A549 (cell line): ENCODE measurements at regions not wholly inside any gene's neighbourhood (a gene's known extent, or its start where the extent isn't known, plus 50 kb on each side); places are given as distances from the start of the nearest gene placed in this dataset.

Source experiments
- ATAC-seq, 2 experiments: fragments of 200-7000 bp in 1 of 2; fragments of >200 bp in 1 of 2; cut with Nextera tagmentation in 1 of 2; cut with Tn5 transposase in 1 of 2; 3 replicates each; pipeline versions ENCODE4 v1.8.0 to v1.9.1; 2018 to 2020; ENCODE audit warnings: mild to moderate bottlenecking in 1 of 2, moderate library complexity in 1 of 2
- CTCF ChIA-PET: fragments of 300-600 bp; sonication (Branson Sonifier 250); formaldehyde crosslinking; extraction: SDS; loops from one replicate; lab custom pipeline; 2021; ENCODE audit warnings: antibody characterized with exemption, inconsistent platforms; lab: Yijun Ruan, JAX
- POLR2A ChIA-PET: fragments of 350-600 bp; formaldehyde crosslinking; extraction: SDS; loops from one replicate; lab custom pipeline; 2021; ENCODE audit warnings: antibody characterized with exemption, inconsistent platforms; lab: Yijun Ruan, JAX
- DNase-seq, 2 experiments: peaks; one replicate each; pipeline versions ENCODE4 v3.0.0 to v3.0.0-alpha.2; 2011 to 2016; ENCODE audit warnings: low read depth in 1 of 2, low spot score in 1 of 2
- FAIRE-seq: peaks from 2 replicates; lab custom pipeline; 2011; peaks lifted over from hg19 to GRCh38; lab: Jason Lieb, UNC
- H3K27ac ChIP-seq, 2 experiments: fragments of >200 bp; sonication (Bioruptor Twin); formaldehyde crosslinking; 3 replicates each; pipeline ENCODE4 v1.5.1; 2016 to 2017
- H3K4me1 ChIP-seq: fragments of >200 bp; sonication (Bioruptor Twin); formaldehyde crosslinking; 3 replicates; pipeline ENCODE4 v1.6.1; 2016
- H3K4me2 ChIP-seq: fragments of >200 bp; sonication (Bioruptor Twin); formaldehyde crosslinking; 3 replicates; pipeline ENCODE4 v1.6.1; 2016
- H3K4me3 ChIP-seq: fragments of >200 bp; sonication (Bioruptor Twin); formaldehyde crosslinking; 3 replicates; pipeline ENCODE4 v1.5.1; 2016
- H3K9me3 ChIP-seq: fragments of >200 bp; sonication (Bioruptor Twin); formaldehyde crosslinking; 3 replicates; pipeline ENCODE4 v1.6.1; 2016
- BHLHE40 ChIP-seq: IDR thresholded peaks from 2 replicates; pipeline ENCODE4 v1.6.1; 2012; ENCODE audit warnings: low read depth, low read length, inconsistent platforms
- CBX2 ChIP-seq: fragments of 200-600 bp; sonication (generic); IDR thresholded peaks from 2 replicates; pipeline ENCODE4 v1.6.1; 2016; ENCODE audit warnings: low read depth, mild to moderate bottlenecking, borderline replicate concordance
- CBX8 ChIP-seq: fragments of 200-600 bp; sonication (generic); IDR thresholded peaks from 2 replicates; pipeline ENCODE4 v1.6.1; 2016
- CEBPB ChIP-seq, 2 experiments: fragments of >200 bp in 1 of 2; sonication (Bioruptor Twin) in 1 of 2; formaldehyde crosslinking in 1 of 2; IDR thresholded peaks; 2 replicates each; pipeline ENCODE4 v1.6.1; 2012 to 2016
- CHD2 ChIP-seq: fragments of 150-350 bp; IDR thresholded peaks from 2 replicates; pipeline ENCODE4 v1.6.1; 2014; ENCODE audit warnings: low read length; ENCODE audit not compliant: partially characterized antibody
- EHMT2 ChIP-seq: fragments of 200-600 bp; sonication (generic); IDR thresholded peaks from 2 replicates; pipeline ENCODE4 v1.6.1; 2016; ENCODE audit warnings: antibody characterized with exemption, low read depth, mild to moderate bottlenecking, moderate library complexity
- FOSL2 ChIP-seq, 2 experiments: fragments of 450-650 bp in 1 of 2; fragments of >200 bp in 1 of 2; sonication (Bioruptor Twin) in 1 of 2; formaldehyde crosslinking; IDR thresholded peaks; 2 replicates each; pipeline versions ENCODE4 v1.5.0 to v1.6.1; 2016 to 2020; ENCODE audit warnings: mild to moderate bottlenecking in 1 of 2, moderate library complexity in 1 of 2
- FOXS1 ChIP-seq: fragments of 250-450 bp; sonication (Bioruptor Pico); IDR thresholded peaks from 2 replicates; pipeline ENCODE4 v1.5.0; 2020; ENCODE audit warnings: mild to moderate bottlenecking, moderate library complexity
- GATA3 ChIP-seq: IDR thresholded peaks from 2 replicates; pipeline ENCODE4 v1.6.1; 2012; ENCODE audit warnings: borderline replicate concordance
- JUN ChIP-seq, 2 experiments: fragments of >200 bp; sonication (Bioruptor Twin); formaldehyde crosslinking; IDR thresholded peaks; 2 replicates in 1 of 2; 3 replicates in 1 of 2; pipeline ENCODE4 v1.6.1; 2016 to 2017
- JUNB ChIP-seq: fragments of >200 bp; sonication (Bioruptor Twin); formaldehyde crosslinking; IDR thresholded peaks from 2 replicates; pipeline ENCODE4 v1.6.1; 2016
- KDM5A ChIP-seq: fragments of 200-600 bp; sonication (generic); IDR thresholded peaks from 2 replicates; pipeline ENCODE4 v1.6.1; 2016; ENCODE audit warnings: antibody characterized with exemption, mild to moderate bottlenecking
- MAFK ChIP-seq: fragments of 450-650 bp; IDR thresholded peaks from 2 replicates; pipeline ENCODE4 v1.6.1; 2014; ENCODE audit not compliant: partially characterized antibody
- MAZ ChIP-seq: fragments of 150-350 bp; IDR thresholded peaks from 2 replicates; pipeline ENCODE4 v1.6.1; 2014; ENCODE audit warnings: antibody characterized with exemption, low read depth, low read length, borderline replicate concordance
- NPAS2 ChIP-seq: fragments of 250-450 bp; sonication (Bioruptor Pico); IDR thresholded peaks from 2 replicates; pipeline ENCODE4 v1.8.0; 2022; ENCODE audit warnings: mild to moderate bottlenecking, moderate library complexity, borderline replicate concordance
- NR3C1 ChIP-seq: fragments of >200 bp; sonication (Bioruptor Twin); formaldehyde crosslinking; IDR thresholded peaks from 3 replicates; pipeline ENCODE4 v1.6.1; 2017
- PHF8 ChIP-seq: fragments of 200-600 bp; sonication (generic); IDR thresholded peaks from 2 replicates; pipeline ENCODE4 v1.6.1; 2016; ENCODE audit warnings: low read depth, mild to moderate bottlenecking, antibody characterized with exemption, moderate library complexity, borderline replicate concordance
- RCOR1 ChIP-seq: fragments of 150-350 bp; IDR thresholded peaks from 2 replicates; pipeline ENCODE4 v1.6.1; 2014; ENCODE audit warnings: antibody characterized with exemption, low read length, low read depth
- TFCP2L1 ChIP-seq: fragments of 250-450 bp; sonication (Bioruptor Pico); IDR thresholded peaks from 2 replicates; pipeline ENCODE4 v1.5.0; 2021; ENCODE audit warnings: mild to moderate bottlenecking
- TP53 ChIP-seq: fragments of 250-450 bp; sonication (Bioruptor Pico); IDR thresholded peaks from 2 replicates; pipeline ENCODE4 v1.5.0; 2021; ENCODE audit warnings: mild to moderate bottlenecking, moderate library complexity
- ZFP36 ChIP-seq: fragments of 450-650 bp; IDR thresholded peaks from 2 replicates; pipeline ENCODE4 v1.6.1; 2014; ENCODE audit warnings: borderline replicate concordance; ENCODE audit not compliant: partially characterized antibody
- ZNF302 ChIP-seq: fragments of 250-450 bp; sonication (Bioruptor Pico); IDR thresholded peaks from 2 replicates; pipeline ENCODE4 v1.9.0; 2021; ENCODE audit warnings: inconsistent platforms, mild to moderate bottlenecking, moderate library complexity
- ZSCAN20 ChIP-seq: fragments of 250-450 bp; sonication (Bioruptor Pico); IDR thresholded peaks from 2 replicates; pipeline ENCODE4 v1.8.0; 2022; ENCODE audit warnings: mild to moderate bottlenecking, moderate library complexity
- WGBS: methylation state at CpG from one replicate; pipeline ENCODE4 v1.1.6; 2017; ENCODE audit errors: missing lambda C conversion rate; 5-methylcytosine and 5-hydroxymethylcytosine counted together
- TF ChIP-seq, protein P1 (sequence below): IDR thresholded peaks from 2 replicates; pipeline ENCODE4 v1.6.1; 2012
- TF ChIP-seq, protein P2 (sequence below): fragments of 150-350 bp; IDR thresholded peaks from 2 replicates; pipeline ENCODE4 v1.6.1; 2014; ENCODE audit warnings: low read depth, mild to moderate bottlenecking, low read length
- TF ChIP-seq, protein P3 (sequence below): fragments of >200 bp; sonication (Bioruptor Twin); formaldehyde crosslinking; IDR thresholded peaks from 2 replicates; pipeline ENCODE4 v1.6.1; 2016
- TF ChIP-seq, protein P4 (sequence below): fragments of 250-450 bp; sonication (Bioruptor Pico); IDR thresholded peaks from 2 replicates; pipeline ENCODE4 v1.5.0; 2020; ENCODE audit warnings: low read depth, mild to moderate bottlenecking, moderate library complexity
- TF ChIP-seq, protein P5 (sequence below): fragments of 250-450 bp; sonication (Bioruptor Pico); IDR thresholded peaks from 2 replicates; pipeline ENCODE4 v1.5.0; 2021; ENCODE audit warnings: mild to moderate bottlenecking, moderate library complexity, borderline replicate concordance
- TF ChIP-seq, protein P6 (sequence below): fragments of 200-600 bp; sonication (generic); IDR thresholded peaks from 2 replicates; pipeline ENCODE4 v1.6.1; 2016; ENCODE audit warnings: antibody characterized with exemption, mild to moderate bottlenecking, moderate library complexity

DNA sequence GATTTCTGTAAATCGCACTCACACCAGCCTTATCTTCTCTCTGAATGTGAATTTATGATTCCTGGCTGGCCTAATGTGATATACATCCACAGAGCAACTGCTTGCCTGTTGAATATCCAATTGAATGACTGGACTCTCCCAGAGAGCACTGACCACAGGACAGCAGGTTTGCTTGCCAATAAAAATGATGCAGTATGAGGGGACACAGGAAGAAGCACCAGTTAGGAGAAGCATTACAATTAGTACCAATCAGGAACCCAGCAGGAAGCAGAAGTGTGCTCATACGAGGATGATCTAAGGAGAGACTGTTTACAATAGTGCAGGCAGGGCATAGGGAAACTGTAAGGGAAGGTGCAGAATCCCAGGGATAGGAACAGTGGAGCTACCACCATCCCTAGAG is 127.2 kb upstream of the ZNF366 start:
- no peak for FAIRE-seq
- CTCF ChIA-PET, result interaction anchor here (0.7 kb wide), 1 partner anchor 75 kb away, joined by 3 read pairs; no protein-coding TSS in a partner anchor
- WGBS, result 63% methylated on average over 2 of the region's 2 CpGs

DNA sequence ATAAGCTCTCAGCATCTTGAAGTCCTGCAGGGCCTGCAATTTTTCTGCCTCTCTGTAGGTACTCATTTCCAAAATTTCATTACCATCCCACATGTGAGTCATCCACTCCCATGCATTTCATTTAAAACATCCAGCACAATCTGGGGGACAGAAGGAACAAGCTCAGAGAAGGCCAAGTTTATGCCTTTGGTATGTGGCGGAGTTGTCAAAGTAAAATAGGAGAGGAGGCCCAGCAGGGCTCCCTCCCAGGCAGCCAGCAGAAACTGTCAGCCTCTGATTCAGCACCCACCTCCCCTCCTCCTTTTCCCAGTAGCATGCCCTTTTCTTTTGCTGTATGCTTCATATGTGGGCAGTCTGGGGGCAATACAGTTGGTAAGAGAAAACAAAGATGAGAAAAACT is 126.4 kb upstream of the ZNF366 start:
- Histone ChIP-seq H3K9me3 (no peaks in the 10 kb centered on the region), H3K4me2 (no peak overlapping the region), H3K4me1 (peaks cover 5% of the 10 kb centered on the region; the same call in 2 of the 3 replicates), H3K27ac (no peak overlapping the region), H3K4me3 (no peak overlapping the region)
- TF ChIP-seq, protein P1, sequence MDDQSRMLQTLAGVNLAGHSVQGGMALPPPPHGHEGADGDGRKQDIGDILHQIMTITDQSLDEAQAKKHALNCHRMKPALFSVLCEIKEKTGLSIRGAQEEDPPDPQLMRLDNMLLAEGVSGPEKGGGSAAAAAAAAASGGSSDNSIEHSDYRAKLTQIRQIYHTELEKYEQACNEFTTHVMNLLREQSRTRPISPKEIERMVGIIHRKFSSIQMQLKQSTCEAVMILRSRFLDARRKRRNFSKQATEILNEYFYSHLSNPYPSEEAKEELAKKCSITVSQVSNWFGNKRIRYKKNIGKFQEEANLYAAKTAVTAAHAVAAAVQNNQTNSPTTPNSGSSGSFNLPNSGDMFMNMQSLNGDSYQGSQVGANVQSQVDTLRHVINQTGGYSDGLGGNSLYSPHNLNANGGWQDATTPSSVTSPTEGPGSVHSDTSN, result no peak
- TF ChIP-seq FOXS1 (CRISPR knock-in tag) (no peak), TP53 (CRISPR knock-in tag) (no peak), NPAS2 (CRISPR knock-in tag) (no peak), EHMT2 (no peak), ZFP36 (no peak), JUN (IDR thresholded peaks at IDR 0.05) (no peak), ZSCAN20 (no peak), JUNB (no peak), KDM5A (no peak), PHF8 (no peak), CHD2 (no peak)
- CTCF ChIA-PET, result interaction anchor here (1.0 kb wide), 1 partner anchor 22 kb away, joined by 4 read pairs; no protein-coding TSS in a partner anchor
- no peak for DNase-seq
- no peak for ATAC-seq
- 93% methylated on average over 1 of the region's 1 CpG for WGBS
- FAIRE-seq, result no peak
- POLR2A ChIA-PET, result no interaction called here

More for the DNA sequence above, 127.2 kb upstream of the ZNF366 start:
- TF ChIP-seq, protein P2, sequence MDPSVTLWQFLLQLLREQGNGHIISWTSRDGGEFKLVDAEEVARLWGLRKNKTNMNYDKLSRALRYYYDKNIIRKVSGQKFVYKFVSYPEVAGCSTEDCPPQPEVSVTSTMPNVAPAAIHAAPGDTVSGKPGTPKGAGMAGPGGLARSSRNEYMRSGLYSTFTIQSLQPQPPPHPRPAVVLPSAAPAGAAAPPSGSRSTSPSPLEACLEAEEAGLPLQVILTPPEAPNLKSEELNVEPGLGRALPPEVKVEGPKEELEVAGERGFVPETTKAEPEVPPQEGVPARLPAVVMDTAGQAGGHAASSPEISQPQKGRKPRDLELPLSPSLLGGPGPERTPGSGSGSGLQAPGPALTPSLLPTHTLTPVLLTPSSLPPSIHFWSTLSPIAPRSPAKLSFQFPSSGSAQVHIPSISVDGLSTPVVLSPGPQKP, result no peak
- TF ChIP-seq, protein P3, sequence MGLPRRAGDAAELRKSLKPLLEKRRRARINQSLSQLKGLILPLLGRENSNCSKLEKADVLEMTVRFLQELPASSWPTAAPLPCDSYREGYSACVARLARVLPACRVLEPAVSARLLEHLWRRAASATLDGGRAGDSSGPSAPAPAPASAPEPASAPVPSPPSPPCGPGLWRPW, result no peak
- TF ChIP-seq, protein P4, sequence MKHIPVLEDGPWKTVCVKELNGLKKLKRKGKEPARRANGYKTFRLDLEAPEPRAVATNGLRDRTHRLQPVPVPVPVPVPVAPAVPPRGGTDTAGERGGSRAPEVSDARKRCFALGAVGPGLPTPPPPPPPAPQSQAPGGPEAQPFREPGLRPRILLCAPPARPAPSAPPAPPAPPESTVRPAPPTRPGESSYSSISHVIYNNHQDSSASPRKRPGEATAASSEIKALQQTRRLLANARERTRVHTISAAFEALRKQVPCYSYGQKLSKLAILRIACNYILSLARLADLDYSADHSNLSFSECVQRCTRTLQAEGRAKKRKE (CRISPR knock-in tag), result no peak
- TF ChIP-seq, protein P5, sequence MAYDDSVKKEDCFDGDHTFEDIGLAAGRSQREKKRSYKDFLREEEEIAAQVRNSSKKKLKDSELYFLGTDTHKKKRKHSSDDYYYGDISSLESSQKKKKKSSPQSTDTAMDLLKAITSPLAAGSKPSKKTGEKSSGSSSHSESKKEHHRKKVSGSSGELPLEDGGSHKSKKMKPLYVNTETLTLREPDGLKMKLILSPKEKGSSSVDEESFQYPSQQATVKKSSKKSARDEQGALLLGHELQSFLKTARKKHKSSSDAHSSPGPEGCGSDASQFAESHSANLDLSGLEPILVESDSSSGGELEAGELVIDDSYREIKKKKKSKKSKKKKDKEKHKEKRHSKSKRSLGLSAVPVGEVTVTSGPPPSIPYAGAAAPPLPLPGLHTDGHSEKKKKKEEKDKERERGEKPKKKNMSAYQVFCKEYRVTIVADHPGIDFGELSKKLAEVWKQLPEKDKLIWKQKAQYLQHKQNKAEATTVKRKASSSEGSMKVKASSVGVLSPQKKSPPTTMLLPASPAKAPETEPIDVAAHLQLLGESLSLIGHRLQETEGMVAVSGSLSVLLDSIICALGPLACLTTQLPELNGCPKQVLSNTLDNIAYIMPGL (CRISPR knock-in tag), result no peak
- TF ChIP-seq BHLHE40 (no peak), JUN (IDR thresholded peaks at IDR 0.05) (no peak), RCOR1 (no peak), TFCP2L1 (no peak), CBX8 (no peak), NR3C1 (no peak), CBX2 (no peak), ZNF302 (CRISPR knock-in tag) (no peak), CEBPB (IDR thresholded peaks at IDR 0.05) (no peak), GATA3 (no peak), FOSL2 (IDR thresholded peaks at IDR 0.05) (no peak), FOSL2 (CRISPR knock-in tag; IDR thresholded peaks at IDR 0.05) (no peak), MAZ (no peak), MAFK (no peak)
- TF ChIP-seq, protein P6, sequence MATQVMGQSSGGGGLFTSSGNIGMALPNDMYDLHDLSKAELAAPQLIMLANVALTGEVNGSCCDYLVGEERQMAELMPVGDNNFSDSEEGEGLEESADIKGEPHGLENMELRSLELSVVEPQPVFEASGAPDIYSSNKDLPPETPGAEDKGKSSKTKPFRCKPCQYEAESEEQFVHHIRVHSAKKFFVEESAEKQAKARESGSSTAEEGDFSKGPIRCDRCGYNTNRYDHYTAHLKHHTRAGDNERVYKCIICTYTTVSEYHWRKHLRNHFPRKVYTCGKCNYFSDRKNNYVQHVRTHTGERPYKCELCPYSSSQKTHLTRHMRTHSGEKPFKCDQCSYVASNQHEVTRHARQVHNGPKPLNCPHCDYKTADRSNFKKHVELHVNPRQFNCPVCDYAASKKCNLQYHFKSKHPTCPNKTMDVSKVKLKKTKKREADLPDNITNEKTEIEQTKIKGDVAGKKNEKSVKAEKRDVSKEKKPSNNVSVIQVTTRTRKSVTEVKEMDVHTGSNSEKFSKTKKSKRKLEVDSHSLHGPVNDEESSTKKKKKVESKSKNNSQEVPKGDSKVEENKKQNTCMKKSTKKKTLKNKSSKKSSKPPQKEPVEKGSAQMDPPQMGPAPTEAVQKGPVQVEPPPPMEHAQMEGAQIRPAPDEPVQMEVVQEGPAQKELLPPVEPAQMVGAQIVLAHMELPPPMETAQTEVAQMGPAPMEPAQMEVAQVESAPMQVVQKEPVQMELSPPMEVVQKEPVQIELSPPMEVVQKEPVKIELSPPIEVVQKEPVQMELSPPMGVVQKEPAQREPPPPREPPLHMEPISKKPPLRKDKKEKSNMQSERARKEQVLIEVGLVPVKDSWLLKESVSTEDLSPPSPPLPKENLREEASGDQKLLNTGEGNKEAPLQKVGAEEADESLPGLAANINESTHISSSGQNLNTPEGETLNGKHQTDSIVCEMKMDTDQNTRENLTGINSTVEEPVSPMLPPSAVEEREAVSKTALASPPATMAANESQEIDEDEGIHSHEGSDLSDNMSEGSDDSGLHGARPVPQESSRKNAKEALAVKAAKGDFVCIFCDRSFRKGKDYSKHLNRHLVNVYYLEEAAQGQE, result no peak
- POLR2A ChIA-PET, result no interaction called here
- ATAC-seq, result no peak
- Histone ChIP-seq H3K4me1 (peaks cover 5% of the 10 kb centered on the region; the same call in 2 of the 3 replicates), H3K4me3 (no peak overlapping the region), H3K4me2 (no peak overlapping the region), H3K27ac (no peak overlapping the region), H3K9me3 (no peaks in the 10 kb centered on the region)
- no peak for DNase-seq
